ENCODE measurements at regions not wholly inside any gene's neighbourhood (a gene's known extent, or its start where the extent isn't known, plus 50 kb on each side); places are given as distances from the start of the nearest gene placed in this dataset.

GRCh38 chr11:45741582-45741981 lies 63.4 kb upstream of the SLC35C1 start:
- TF ChIP-seq POLR2A (IDR thresholded peaks at IDR 0.05) (no peak), POLR2AphosphoS5 (IDR thresholded peaks at IDR 0.05) (no peak), CTCF (IDR thresholded peaks at IDR 0.05 in 8 of 11, conservative IDR thresholded peaks at IDR 0.05 in 3 of 11) (no peak)
